Fibroblast of the conjunctiva (primary cell): ENCODE measurements at regions not wholly inside any gene's neighbourhood (a gene's known extent, or its start where the extent isn't known, plus 50 kb on each side); places are given as distances from the start of the nearest gene placed in this dataset.

Experiments
- DNase-seq: peaks from one replicate; pipeline ENCODE4 v3.0.0-alpha.2; 2010; ENCODE audit warnings: low read depth

GRCh38 chr19:28882818-28883217 lies 330.1 kb downstream of the UQCRFS1 start:
- DNase-seq = no peak

- no peak for DNase-seq
These were observed 331.3 kb downstream of the UQCRFS1 start for GRCh38 chr19:28881616-28882015.

DNA sequence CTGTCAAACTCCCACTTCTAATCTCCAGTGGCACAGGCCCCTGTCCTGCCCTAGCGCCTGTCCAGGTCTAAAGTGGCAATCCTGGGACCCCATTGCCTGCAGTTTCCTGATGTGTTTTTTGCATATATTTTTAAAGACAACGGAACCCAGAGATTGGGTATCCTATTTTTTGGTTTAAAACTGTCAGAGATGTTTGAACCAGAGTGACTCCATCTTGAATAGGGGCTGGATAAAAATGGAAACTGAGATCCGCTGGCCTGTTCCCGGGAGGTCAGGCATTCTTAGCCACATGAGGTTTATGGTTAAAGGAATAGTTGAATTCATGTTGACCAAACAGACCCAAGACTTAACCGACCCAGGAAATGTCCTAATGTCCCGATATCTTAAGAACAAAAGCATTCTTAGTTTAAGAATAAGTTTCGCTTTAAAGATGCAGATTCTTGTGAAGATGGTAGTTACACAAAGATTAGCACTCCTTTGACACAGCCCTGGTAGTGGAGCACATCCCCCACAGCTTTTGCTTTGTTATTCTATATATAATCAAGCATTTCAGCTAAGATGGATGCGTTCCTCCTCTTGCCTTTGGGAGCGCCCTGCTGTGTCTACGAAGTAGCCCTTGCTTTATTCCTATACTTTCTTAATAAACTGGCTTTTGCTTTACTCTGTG lies 332.1 kb downstream of the UQCRFS1 start:
- no peak for DNase-seq

DNA sequence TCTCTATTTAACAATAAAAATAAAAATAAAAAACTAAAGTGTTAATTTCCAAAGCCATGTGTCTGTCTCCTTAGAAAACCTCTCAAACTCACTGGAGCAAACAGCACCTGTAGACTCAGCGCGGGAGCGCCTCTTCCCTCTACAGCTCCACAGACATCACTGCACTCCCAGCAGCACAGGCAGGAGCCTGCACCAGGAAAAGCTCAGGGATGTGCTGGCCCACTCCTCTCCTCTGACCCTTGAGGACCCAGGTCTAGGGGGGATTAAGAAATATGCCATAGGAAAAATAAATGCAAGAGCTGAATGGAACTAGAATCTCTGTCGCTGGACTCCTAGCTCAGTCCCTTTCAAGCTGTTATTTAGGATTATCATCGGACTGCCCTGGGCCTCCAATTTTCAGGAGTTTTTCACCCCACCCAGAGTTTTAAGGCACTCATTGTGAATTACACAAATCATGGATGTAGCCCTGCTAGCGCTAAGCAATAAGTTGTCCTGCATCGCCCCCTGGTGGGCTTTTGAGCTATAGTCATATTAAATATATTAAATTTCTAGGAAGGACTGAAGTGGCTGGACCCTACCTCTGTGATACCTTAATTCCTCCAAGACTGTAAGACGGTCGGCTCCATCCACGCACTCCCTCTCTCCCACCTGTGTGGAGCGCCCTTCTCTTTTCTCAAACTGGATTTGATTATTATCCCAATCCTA lies 333.9 kb downstream of the UQCRFS1 start:
- DNase-seq = peak; percentile 66

DNA sequence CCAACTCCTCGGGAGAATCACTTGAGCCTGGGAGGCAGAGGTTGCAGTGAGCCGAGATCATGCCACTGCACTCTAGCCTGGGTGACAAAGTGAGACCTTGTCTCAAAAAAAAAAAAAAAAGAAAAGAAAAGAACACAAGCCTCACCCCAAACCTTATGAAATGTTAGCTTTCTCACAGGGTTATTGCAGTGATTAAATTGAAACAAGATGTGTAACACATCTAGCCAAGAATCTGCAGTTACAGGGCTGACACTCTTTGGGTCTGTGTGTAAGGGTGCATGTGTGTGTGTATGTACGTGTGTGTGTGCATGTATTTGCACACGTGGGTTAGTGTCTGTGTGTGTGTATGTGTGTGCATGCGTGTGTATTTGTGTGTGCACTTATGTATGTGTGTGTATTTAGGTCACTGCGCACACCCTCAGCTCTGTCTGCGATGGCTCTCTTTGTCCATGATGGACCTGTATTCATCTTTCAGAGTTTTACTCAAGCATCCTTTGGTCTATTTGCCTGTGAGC lies 336.3 kb downstream of the UQCRFS1 start:
- no peak for DNase-seq

DNA sequence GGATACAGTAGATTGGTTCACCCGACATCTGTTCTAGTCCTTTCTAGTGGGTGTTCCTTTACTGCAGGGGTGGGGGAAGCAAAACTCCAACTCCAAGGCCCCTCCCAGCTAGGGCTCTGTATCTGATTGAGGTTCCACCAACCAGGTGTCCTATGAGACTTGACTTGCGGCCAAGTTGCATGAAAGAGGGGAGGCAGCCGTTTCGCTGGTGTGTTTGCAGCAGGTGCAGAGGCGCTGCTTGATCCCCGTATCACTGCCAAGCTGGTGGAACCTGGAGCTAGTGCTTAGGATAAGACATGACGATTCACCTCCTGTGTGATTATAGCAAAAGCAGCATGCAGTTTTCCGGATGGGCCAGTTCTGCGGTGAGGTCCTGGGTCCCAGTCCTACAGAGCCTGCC lies 338.2 kb downstream of the UQCRFS1 start:
- no peak for DNase-seq

GRCh38 chr19:28873301-28873700 lies 339.6 kb downstream of the UQCRFS1 start:
- DNase-seq = no peak

DNA sequence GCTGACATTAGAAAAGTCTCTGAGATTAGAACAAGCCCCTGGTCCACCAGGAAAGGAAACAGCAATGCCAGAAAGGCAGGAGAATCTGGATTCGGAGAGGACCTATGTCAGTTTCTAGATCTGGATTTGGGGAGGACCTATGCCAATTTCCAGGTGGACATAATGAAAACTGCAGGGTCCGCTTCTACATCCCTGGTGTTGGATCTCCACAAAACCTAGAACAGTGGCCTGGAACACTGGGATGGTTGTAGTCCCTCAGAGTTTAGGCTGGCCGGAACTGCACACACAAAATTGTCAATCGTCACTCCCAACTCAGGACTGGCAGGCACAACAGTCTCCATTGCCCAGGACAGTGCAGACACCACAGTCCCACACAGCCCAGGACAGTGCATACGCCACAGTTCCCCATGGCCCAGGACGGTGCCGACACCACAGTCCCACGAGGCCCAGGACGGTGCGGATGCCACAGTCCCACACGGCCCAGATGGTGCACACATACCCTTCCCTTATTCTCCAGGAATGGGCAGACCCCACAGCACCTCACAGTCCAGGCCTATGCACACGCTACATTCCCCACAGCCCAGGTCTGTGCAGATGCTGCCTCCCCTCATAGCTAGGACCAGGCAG lies 341.7 kb downstream of the UQCRFS1 start:
- DNase-seq = no peak

GRCh38 chr19:28869459-28869858 lies 343.5 kb downstream of the UQCRFS1 start:
- no peak for DNase-seq

DNA sequence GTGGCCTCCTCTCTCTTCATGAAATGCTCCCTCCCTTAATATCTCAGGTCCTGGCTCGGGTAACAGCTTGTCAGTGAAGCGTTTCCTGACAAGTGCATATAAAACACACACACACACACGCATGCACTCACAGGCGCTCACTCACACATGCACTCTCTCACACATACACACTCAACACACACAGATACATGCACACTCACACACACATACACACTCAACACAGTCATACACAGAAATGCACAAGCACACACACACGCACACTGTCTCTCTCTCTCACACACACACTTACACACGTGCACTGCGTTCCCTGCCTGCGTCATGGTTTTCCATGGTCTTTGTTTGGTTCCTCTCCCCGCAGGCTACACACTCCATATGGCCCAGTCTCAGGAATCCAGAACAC lies 344.1 kb downstream of the UQCRFS1 start:
- no peak for DNase-seq

GRCh38 chr19:28867978-28868377 lies 345.0 kb downstream of the UQCRFS1 start:
- no peak for DNase-seq

DNA sequence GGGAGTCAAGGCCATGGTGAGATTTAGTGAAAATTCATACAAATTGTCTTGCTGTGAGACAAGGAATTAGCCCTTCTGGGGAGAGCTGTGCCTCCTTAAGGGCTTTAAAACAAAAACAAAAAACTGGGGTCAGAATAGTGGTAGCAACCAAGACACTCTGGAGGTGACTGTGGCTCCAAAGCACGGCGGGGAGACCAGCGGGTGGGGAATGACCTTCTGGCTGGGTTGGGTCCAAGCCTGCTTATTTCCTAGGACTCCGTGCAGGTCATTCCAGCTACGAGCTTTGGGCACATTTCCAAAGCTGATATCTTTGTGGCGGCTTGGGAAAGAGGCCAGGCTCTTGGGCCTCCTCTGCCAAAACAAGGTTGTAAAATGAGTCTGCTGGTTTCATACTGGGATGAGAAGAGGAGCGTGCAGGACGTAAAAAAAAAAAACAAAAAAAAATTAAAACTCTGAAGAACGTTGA lies 348.3 kb downstream of the UQCRFS1 start:
- no peak for DNase-seq

GRCh38 chr19:28864024-28864503 lies 348.9 kb downstream of the UQCRFS1 start:
- DNase-seq = no peak

DNA sequence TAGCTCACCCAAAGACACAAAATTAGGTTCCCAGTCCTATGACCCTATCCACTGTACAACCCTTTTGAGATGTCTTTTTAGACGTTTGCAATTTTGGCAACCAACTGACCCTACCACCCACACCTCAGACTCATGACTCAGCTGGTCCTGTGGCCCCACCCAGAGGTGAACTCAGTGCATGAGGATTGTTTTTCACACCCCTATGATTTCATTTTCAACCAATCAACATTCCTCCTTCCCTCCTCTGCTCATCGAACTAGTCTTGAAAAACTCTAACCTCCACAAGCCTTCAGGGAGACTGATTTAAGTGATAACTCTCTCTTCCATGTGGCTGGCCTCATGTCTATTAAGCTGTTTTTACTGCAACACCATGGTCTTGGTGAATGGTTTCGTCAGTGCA lies 350.7 kb downstream of the UQCRFS1 start:
- DNase-seq = no peak

- DNase-seq = no peak
These were observed 353.1 kb downstream of the UQCRFS1 start for GRCh38 chr19:28859811-28860210.

GRCh38 chr19:28858933-28859332 lies 354.0 kb downstream of the UQCRFS1 start:
- no peak for DNase-seq

GRCh38 chr19:28857967-28858366 lies 355.0 kb downstream of the UQCRFS1 start:
- no peak for DNase-seq

GRCh38 chr19:28855216-28855615 lies 357.7 kb downstream of the UQCRFS1 start:
- no peak for DNase-seq

DNA sequence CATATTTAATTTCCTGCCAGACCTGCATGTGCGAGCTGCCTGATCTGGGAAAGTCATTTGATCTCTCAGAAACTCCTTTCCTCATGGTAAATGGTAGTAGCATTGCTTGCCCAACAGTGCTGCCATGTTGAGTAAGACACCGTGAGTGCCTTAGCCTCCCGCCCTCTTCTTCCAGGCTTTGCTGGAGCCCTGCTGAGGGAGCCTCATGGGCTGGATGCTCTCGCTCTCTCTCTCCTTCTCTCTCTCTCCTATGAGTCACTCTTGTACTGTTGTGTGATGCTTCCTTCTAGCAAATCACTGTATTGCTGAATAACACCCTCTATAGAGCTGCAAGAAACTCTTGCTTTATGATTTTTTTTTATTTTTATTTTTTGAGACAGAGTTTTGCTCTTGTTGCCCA lies 365.5 kb downstream of the UQCRFS1 start:
- DNase-seq = no peak

GRCh38 chr19:28846094-28846812 lies 366.7 kb downstream of the UQCRFS1 start:
- no peak for DNase-seq

GRCh38 chr19:28843761-28844492 lies 369.0 kb downstream of the UQCRFS1 start:
- no peak for DNase-seq

- no peak for DNase-seq
These were observed 371.4 kb downstream of the UQCRFS1 start for GRCh38 chr19:28841531-28841930.
